K562 (cell line): ENCODE measurements at regions not wholly inside any gene's neighbourhood (a gene's known extent, or its start where the extent isn't known, plus 50 kb on each side); places are given as distances from the start of the nearest gene placed in this dataset.
A peak's percentile ranks its signal among the peaks of the same experiment; 100 is the strongest.

Experiments used
- ARID4B ChIP-seq: sonication (generic); formaldehyde crosslinking; IDR thresholded peaks from 2 replicates; pipeline ENCODE4 v1.8.0; 2022; ENCODE audit warnings: mild to moderate bottlenecking, missing genetic modification reagents
- CBFA2T2 ChIP-seq: fragments of 450-650 bp; conservative IDR thresholded peaks from 2 replicates; pipeline ENCODE4 v1.6.1; 2017; ENCODE audit warnings: mild to moderate bottlenecking
- CBFA2T3 ChIP-seq: fragments of 450-650 bp; IDR thresholded peaks from 2 replicates; pipeline ENCODE4 v1.6.1; 2017
- ESRRB ChIP-seq: fragments of 250-450 bp; sonication (Bioruptor Pico); IDR thresholded peaks from 2 replicates; pipeline ENCODE4 v1.5.0; 2020; ENCODE audit warnings: mild to moderate bottlenecking, moderate library complexity, borderline replicate concordance
- FOXO4 ChIP-seq: fragments of 450-650 bp; formaldehyde crosslinking; IDR thresholded peaks from 2 replicates; pipeline ENCODE4 v1.4.0; 2020; ENCODE audit warnings: mild to moderate bottlenecking, moderate library complexity
- GTF2A2 ChIP-seq: IDR thresholded peaks from 2 replicates; pipeline ENCODE4 v1.6.1; 2016; ENCODE audit warnings: mild to moderate bottlenecking, missing genetic modification characterization, missing compliant biosample characterization
- HBP1 ChIP-seq: fragments of 450-650 bp; formaldehyde crosslinking; IDR thresholded peaks from 2 replicates; pipeline ENCODE4 v1.4.0; 2022; ENCODE audit warnings: missing genetic modification characterization
- IRF2 ChIP-seq: sonication (generic); formaldehyde crosslinking; IDR thresholded peaks from 2 replicates; pipeline ENCODE4 v1.8.1; 2022; ENCODE audit warnings: mild to moderate bottlenecking, missing genetic modification reagents
- PTRF ChIP-seq: fragments of 450-650 bp; IDR thresholded peaks from 2 replicates; pipeline ENCODE4 v1.6.1; 2016; ENCODE audit warnings: mild to moderate bottlenecking, missing genetic modification characterization, missing compliant biosample characterization
- STAT5A ChIP-seq: IDR thresholded peaks from 2 replicates; pipeline ENCODE4 v1.6.1; 2012; ENCODE audit warnings: low read length, inconsistent platforms, borderline replicate concordance
- TFAM ChIP-seq: fragments of 250-450 bp; sonication (Bioruptor Pico); conservative IDR thresholded peaks from 2 replicates; pipeline ENCODE4 v1.5.0; 2021; ENCODE audit warnings: mild to moderate bottlenecking, moderate library complexity
- ZNF175 ChIP-seq: fragments of 200-800 bp; sonication (Bioruptor generic); IDR thresholded peaks from 2 replicates; pipeline ENCODE4 v1.6.1; 2016; ENCODE audit warnings: low read depth, mild to moderate bottlenecking, missing genetic modification characterization, missing compliant biosample characterization
- ZNF589 ChIP-seq: fragments of 200-800 bp; sonication (Bioruptor generic); IDR thresholded peaks from 2 replicates; pipeline ENCODE4 v1.6.1; 2016; ENCODE audit warnings: low read depth, missing genetic modification characterization, missing compliant biosample characterization
- ZNF695 ChIP-seq: fragments of 450-650 bp; formaldehyde crosslinking; IDR thresholded peaks from 2 replicates; pipeline ENCODE4 v1.4.0; 2020; ENCODE audit warnings: mild to moderate bottlenecking, moderate library complexity
- ZNF766 ChIP-seq: fragments of 200-800 bp; sonication (Bioruptor generic); conservative IDR thresholded peaks from 2 replicates; pipeline ENCODE4 v1.6.1; 2016; ENCODE audit warnings: missing genetic modification characterization, missing compliant biosample characterization
- TF ChIP-seq, protein P1 (sequence below): fragments of 450-650 bp; IDR thresholded peaks from 2 replicates; pipeline ENCODE4 v1.6.1; 2017; ENCODE audit warnings: antibody characterized with exemption, mild to moderate bottlenecking

GRCh38 chr7:149564340-149565095, 66.9 kb upstream of the ZNF746 start (continued):
- TF ChIP-seq ZNF589 (CRISPR knock-in tag), result peak; percentile 50
- TF ChIP-seq, protein P1, sequence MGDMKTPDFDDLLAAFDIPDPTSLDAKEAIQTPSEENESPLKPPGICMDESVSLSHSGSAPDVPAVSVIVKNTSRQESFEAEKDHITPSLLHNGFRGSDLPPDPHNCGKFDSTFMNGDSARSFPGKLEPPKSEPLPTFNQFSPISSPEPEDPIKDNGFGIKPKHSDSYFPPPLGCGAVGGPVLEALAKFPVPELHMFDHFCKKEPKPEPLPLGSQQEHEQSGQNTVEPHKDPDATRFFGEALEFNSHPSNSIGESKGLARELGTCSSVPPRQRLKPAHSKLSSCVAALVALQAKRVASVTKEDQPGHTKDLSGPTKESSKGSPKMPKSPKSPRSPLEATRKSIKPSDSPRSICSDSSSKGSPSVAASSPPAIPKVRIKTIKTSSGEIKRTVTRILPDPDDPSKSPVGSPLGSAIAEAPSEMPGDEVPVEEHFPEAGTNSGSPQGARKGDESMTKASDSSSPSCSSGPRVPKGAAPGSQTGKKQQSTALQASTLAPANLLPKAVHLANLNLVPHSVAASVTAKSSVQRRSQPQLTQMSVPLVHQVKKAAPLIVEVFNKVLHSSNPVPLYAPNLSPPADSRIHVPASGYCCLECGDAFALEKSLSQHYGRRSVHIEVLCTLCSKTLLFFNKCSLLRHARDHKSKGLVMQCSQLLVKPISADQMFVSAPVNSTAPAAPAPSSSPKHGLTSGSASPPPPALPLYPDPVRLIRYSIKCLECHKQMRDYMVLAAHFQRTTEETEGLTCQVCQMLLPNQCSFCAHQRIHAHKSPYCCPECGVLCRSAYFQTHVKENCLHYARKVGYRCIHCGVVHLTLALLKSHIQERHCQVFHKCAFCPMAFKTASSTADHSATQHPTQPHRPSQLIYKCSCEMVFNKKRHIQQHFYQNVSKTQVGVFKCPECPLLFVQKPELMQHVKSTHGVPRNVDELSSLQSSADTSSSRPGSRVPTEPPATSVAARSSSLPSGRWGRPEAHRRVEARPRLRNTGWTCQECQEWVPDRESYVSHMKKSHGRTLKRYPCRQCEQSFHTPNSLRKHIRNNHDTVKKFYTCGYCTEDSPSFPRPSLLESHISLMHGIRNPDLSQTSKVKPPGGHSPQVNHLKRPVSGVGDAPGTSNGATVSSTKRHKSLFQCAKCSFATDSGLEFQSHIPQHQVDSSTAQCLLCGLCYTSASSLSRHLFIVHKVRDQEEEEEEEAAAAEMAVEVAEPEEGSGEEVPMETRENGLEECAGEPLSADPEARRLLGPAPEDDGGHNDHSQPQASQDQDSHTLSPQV, result peak; percentile 97
- TF ChIP-seq ARID4B (CRISPR knock-in tag), result no peak
- peak; percentile 68 for TF ChIP-seq CBFA2T3
- TF ChIP-seq PTRF (tag), result 0 out of 2 replicates have a peak, but pooled peaks have one; percentile 65
- no peak for TF ChIP-seq ESRRB
- 0 out of 2 replicates have a peak, but pooled peaks have one; percentile 65 for TF ChIP-seq FOXO4 (CRISPR knock-in tag)
- TF ChIP-seq ZNF766, result 0 out of 2 replicates have a peak, but pooled peaks have one; percentile 71
- peak; percentile 76 for TF ChIP-seq GTF2A2 (tag)
- TF ChIP-seq TFAM (CRISPR knock-in tag), result no peak
- peak; percentile 32; the same call in 1 of the 2 replicates for TF ChIP-seq STAT5A
- TF ChIP-seq CBFA2T2, result peak; percentile 43; the same call in 1 of the 2 replicates
- peak; percentile 69; the same call in 1 of the 2 replicates for TF ChIP-seq HBP1 (CRISPR knock-in tag)
- peak; percentile 67; the same call in 1 of the 2 replicates for TF ChIP-seq ZNF175 (CRISPR knock-in tag)
- no peak for TF ChIP-seq ZNF695 (CRISPR knock-in tag)
- no peak for TF ChIP-seq IRF2 (CRISPR knock-in tag)
